Smooth muscle cell of the brain vasculature (primary cell): ENCODE measurements at regions not wholly inside any gene's neighbourhood (a gene's known extent, or its start where the extent isn't known, plus 50 kb on each side); places are given as distances from the start of the nearest gene placed in this dataset.

Experiments used
- DNase-seq: peaks from one replicate; pipeline ENCODE4 v3.0.0-alpha.2; 2012; ENCODE audit warnings: low read depth, low spot score

GRCh38 chr2:15765211-15765610, 173.5 kb downstream of the DDX1 start:
- no peak for DNase-seq

- no peak for DNase-seq
These were observed 174.1 kb downstream of the DDX1 start for GRCh38 chr2:15765686-15766302.

- no peak for DNase-seq
These were observed 174.0 kb upstream of the MYCN start for GRCh38 chr2:15766303-15766861.

GRCh38 chr2:15766911-15767597, 173.3 kb upstream of the MYCN start:
- no peak for DNase-seq

GRCh38 chr2:15767679-15768078, 172.7 kb upstream of the MYCN start:
- DNase-seq = no peak

GRCh38 chr2:15768142-15768541, 172.2 kb upstream of the MYCN start:
- DNase-seq = no peak

GRCh38 chr2:15768615-15769014, 171.7 kb upstream of the MYCN start:
- no peak for DNase-seq

GRCh38 chr2:15769235-15769634, 171.1 kb upstream of the MYCN start:
- DNase-seq = no peak

- DNase-seq = no peak
These were observed 170.4 kb upstream of the MYCN start for GRCh38 chr2:15769676-15770547.

GRCh38 chr2:15770606-15771005, 169.7 kb upstream of the MYCN start:
- DNase-seq = no peak

GRCh38 chr2:15771124-15771523, 169.2 kb upstream of the MYCN start:
- no peak for DNase-seq

GRCh38 chr2:15772086-15772595, 168.2 kb upstream of the MYCN start:
- no peak for DNase-seq

- DNase-seq = no peak
These were observed 167.7 kb upstream of the MYCN start for GRCh38 chr2:15772681-15773080.

GRCh38 chr2:15773204-15773603, 167.1 kb upstream of the MYCN start:
- no peak for DNase-seq

GRCh38 chr2:15773846-15774245, 166.5 kb upstream of the MYCN start:
- DNase-seq = no peak

GRCh38 chr2:15775753-15776628, 164.4 kb upstream of the MYCN start:
- DNase-seq = no peak

GRCh38 chr2:15776629-15776919, 163.8 kb upstream of the MYCN start:
- no peak for DNase-seq

GRCh38 chr2:15776992-15777702, 163.2 kb upstream of the MYCN start:
- no peak for DNase-seq

- no peak for DNase-seq
These were observed 162.5 kb upstream of the MYCN start for GRCh38 chr2:15777795-15778371.

- no peak for DNase-seq
These were observed 161.7 kb upstream of the MYCN start for GRCh38 chr2:15778529-15779219.
